BLaER1 treated with 17β-estradiol and CSF1 and Interleukin-3, amounts not matched to agents 10 nM and 100 nM (cell line): ENCODE measurements at regions not wholly inside any gene's neighbourhood (a gene's known extent, or its start where the extent isn't known, plus 50 kb on each side); places are given as distances from the start of the nearest gene placed in this dataset.

Experiments
- H3K27ac ChIP-seq, 11 experiments: shearing (Covaris generic); formaldehyde crosslinking; 2 replicates each; pipeline ENCODE4 v1.8.1; 2022
- H3K27me3 ChIP-seq, 11 experiments: shearing (Covaris generic); formaldehyde crosslinking; 2 replicates each; pipeline ENCODE4 v1.8.1; 2022
- H3K36me3 ChIP-seq, 11 experiments: shearing (Covaris generic); formaldehyde crosslinking; 2 replicates each; pipeline ENCODE4 v1.8.1; 2022
- H3K4me1 ChIP-seq, 10 experiments: shearing (Covaris generic); formaldehyde crosslinking; 2 replicates each; pipeline ENCODE4 v1.8.1; 2022
- H3K4me2 ChIP-seq, 11 experiments: shearing (Covaris generic); formaldehyde crosslinking; 2 replicates each; pipeline ENCODE4 v1.8.1; 2022
- H3K4me3 ChIP-seq, 10 experiments: shearing (Covaris generic); formaldehyde crosslinking; 2 replicates each; pipeline ENCODE4 v1.8.1; 2022
- H3K9ac ChIP-seq, 11 experiments: shearing (Covaris generic); formaldehyde crosslinking; 2 replicates each; pipeline ENCODE4 v1.8.1; 2022
- H3K9me3 ChIP-seq, 11 experiments: shearing (Covaris generic); formaldehyde crosslinking; replicated peaks in 1 of 11; 2 replicates each; pipeline ENCODE4 v1.8.1; 2022
- H4K20me1 ChIP-seq, 11 experiments: shearing (Covaris generic); formaldehyde crosslinking; 2 replicates each; pipeline ENCODE4 v1.8.1; 2022
- Cebpa-rat ChIP-seq, 11 experiments: shearing (Covaris generic); IDR thresholded peaks; 2 replicates each; pipeline ENCODE4 v1.8.1; 2022

GRCh38 chr20:22939181-22939580, 95.9 kb upstream of the SSTR4 start:
- TF ChIP-seq Cebpa-rat (IDR thresholded peaks at IDR 0.05) = no peak
- no peak overlapping the region for H3K4me2 ChIP-seq
- H3K9me3 ChIP-seq = peaks cover 0 to 19% (median 0%) of the 10 kb centered on the region in 11 experiments; a peak in 5 of 22 replicates
- no peaks in the 10 kb centered on the region for H3K36me3 ChIP-seq
- H3K27ac ChIP-seq = no peak overlapping the region
- H4K20me1 ChIP-seq = no peaks in the 10 kb centered on the region
- H3K4me3 ChIP-seq = no peak overlapping the region
- peaks cover 0 to 7% (median 0%) of the 10 kb centered on the region in 10 experiments; a peak in 2 of 20 replicates for H3K4me1 ChIP-seq
- H3K9ac ChIP-seq = no peak overlapping the region
- peaks cover 0 to 92% (median 0%) of the 10 kb centered on the region in 11 experiments; a peak in 5 of 22 replicates for H3K27me3 ChIP-seq

GRCh38 chr20:22940350-22940749, 94.8 kb upstream of the SSTR4 start:
- Histone ChIP-seq H3K36me3 (no peaks in the 10 kb centered on the region), H3K9me3 (peaks cover 0 to 19% (median 0%) of the 10 kb centered on the region in 11 experiments; a peak in 2 of 22 replicates), H3K9ac (no peak overlapping the region), H3K4me3 (no peak overlapping the region), H4K20me1 (no peaks in the 10 kb centered on the region), H3K4me1 (peaks cover 0 to 7% (median 0%) of the 10 kb centered on the region in 10 experiments; a peak in 2 of 20 replicates), H3K27me3 (peaks cover 0 to 94% (median 0%) of the 10 kb centered on the region in 11 experiments; a peak in 5 of 22 replicates), H3K4me2 (no peak overlapping the region), H3K27ac (no peak overlapping the region)
- TF ChIP-seq Cebpa-rat (IDR thresholded peaks at IDR 0.05) = no peak

GRCh38 chr20:22941550-22941949, 93.6 kb upstream of the SSTR4 start:
- Histone ChIP-seq H3K9ac (no peak overlapping the region), H3K27ac (no peak overlapping the region), H4K20me1 (no peaks in the 10 kb centered on the region), H3K27me3 (peaks cover 0 to 99% (median 0%) of the 10 kb centered on the region in 11 experiments; a peak in 5 of 22 replicates), H3K4me1 (peaks cover 0 to 7% (median 0%) of the 10 kb centered on the region in 10 experiments; a peak in 2 of 20 replicates), H3K36me3 (no peaks in the 10 kb centered on the region), H3K4me2 (peak overlapping the region in 2 of 11 experiments; percentile 26 to 33; a peak in 1 of 22 replicates), H3K4me3 (no peak overlapping the region), H3K9me3 (peaks cover 0 to 15% (median 0%) of the 10 kb centered on the region in 11 experiments; a peak in 2 of 22 replicates)
- TF ChIP-seq Cebpa-rat (IDR thresholded peaks at IDR 0.05) = no peak

- Histone ChIP-seq H3K36me3 (no peaks in the 10 kb centered on the region), H3K27ac (no peak overlapping the region), H3K4me1 (peaks cover 0 to 7% (median 0%) of the 10 kb centered on the region in 10 experiments; a peak in 2 of 20 replicates), H3K27me3 (peaks cover 0 to 99% (median 0%) of the 10 kb centered on the region in 11 experiments; a peak in 5 of 22 replicates), H3K4me3 (no peak overlapping the region), H3K4me2 (no peak overlapping the region), H3K9me3 (peaks cover 0 to 12% (median 0%) of the 10 kb centered on the region in 11 experiments; a peak in 1 of 22 replicates), H4K20me1 (no peaks in the 10 kb centered on the region), H3K9ac (no peak overlapping the region)
- TF ChIP-seq Cebpa-rat (IDR thresholded peaks at IDR 0.05) = no peak
These were observed 92.4 kb upstream of the SSTR4 start for GRCh38 chr20:22942742-22943141.

- H3K27ac ChIP-seq = no peak overlapping the region
- no peak overlapping the region for H3K9ac ChIP-seq
- peaks cover 0 to 89% (median 0%) of the 10 kb centered on the region in 11 experiments; a peak in 5 of 22 replicates for H3K27me3 ChIP-seq
- H3K4me2 ChIP-seq = no peak overlapping the region
- H4K20me1 ChIP-seq = no peaks in the 10 kb centered on the region
- no peak for TF ChIP-seq Cebpa-rat (IDR thresholded peaks at IDR 0.05)
- no peak overlapping the region for H3K4me3 ChIP-seq
- peaks cover 0 to 12% (median 0%) of the 10 kb centered on the region in 11 experiments; a peak in 1 of 22 replicates for H3K9me3 ChIP-seq
- peaks cover 0 to 7% (median 0%) of the 10 kb centered on the region in 10 experiments; a peak in 2 of 20 replicates for H3K4me1 ChIP-seq
- H3K36me3 ChIP-seq = no peaks in the 10 kb centered on the region
These were observed 91.0 kb upstream of the SSTR4 start for GRCh38 chr20:22944062-22944461.

GRCh38 chr20:22944936-22945335, 90.2 kb upstream of the SSTR4 start:
- H3K27me3 ChIP-seq = peaks cover 0 to 88% (median 0%) of the 10 kb centered on the region in 11 experiments; a peak in 4 of 22 replicates
- TF ChIP-seq Cebpa-rat (IDR thresholded peaks at IDR 0.05) = no peak
- no peak overlapping the region for H3K27ac ChIP-seq
- H3K4me1 ChIP-seq = peaks cover 0 to 7% (median 0%) of the 10 kb centered on the region in 10 experiments; a peak in 3 of 20 replicates
- H3K9me3 ChIP-seq = peaks cover 0 to 12% (median 0%) of the 10 kb centered on the region in 11 experiments; a peak in 1 of 22 replicates
- no peak overlapping the region for H3K9ac ChIP-seq
- no peaks in the 10 kb centered on the region for H3K36me3 ChIP-seq
- no peak overlapping the region for H3K4me2 ChIP-seq
- H3K4me3 ChIP-seq = no peak overlapping the region
- no peaks in the 10 kb centered on the region for H4K20me1 ChIP-seq

GRCh38 chr20:22946596-22946995, 88.5 kb upstream of the SSTR4 start:
- H3K36me3 ChIP-seq = no peaks in the 10 kb centered on the region
- TF ChIP-seq Cebpa-rat (IDR thresholded peaks at IDR 0.05) = no peak
- no peak overlapping the region for H3K4me3 ChIP-seq
- H3K27ac ChIP-seq = no peak overlapping the region
- peaks cover 0 to 12% (median 0%) of the 10 kb centered on the region in 11 experiments; a peak in 1 of 22 replicates for H3K9me3 ChIP-seq
- peaks cover 0 to 86% (median 0%) of the 10 kb centered on the region in 11 experiments; a peak in 4 of 22 replicates for H3K27me3 ChIP-seq
- H4K20me1 ChIP-seq = no peaks in the 10 kb centered on the region
- no peak overlapping the region for H3K4me2 ChIP-seq
- H3K9ac ChIP-seq = no peak overlapping the region
- peaks cover 0 to 6% (median 0%) of the 10 kb centered on the region in 10 experiments; a peak in 1 of 20 replicates for H3K4me1 ChIP-seq

- Histone ChIP-seq H3K9me3 (peaks cover 0 to 9% (median 0%) of the 10 kb centered on the region in 11 experiments; a peak in 1 of 22 replicates), H3K27me3 (peaks cover 0 to 73% (median 0%) of the 10 kb centered on the region in 11 experiments; a peak in 4 of 22 replicates), H3K9ac (no peak overlapping the region), H3K4me1 (peaks cover 0 to 6% (median 0%) of the 10 kb centered on the region in 10 experiments; a peak in 1 of 20 replicates), H3K27ac (no peak overlapping the region), H3K4me2 (peak overlapping the region in 1 of 11 experiments; percentile 1; a peak in 1 of 22 replicates), H3K36me3 (no peaks in the 10 kb centered on the region), H4K20me1 (no peaks in the 10 kb centered on the region), H3K4me3 (no peak overlapping the region)
- no peak for TF ChIP-seq Cebpa-rat (IDR thresholded peaks at IDR 0.05)
These were observed 85.6 kb upstream of the SSTR4 start for GRCh38 chr20:22949331-22950109.

- peaks cover 0 to 6% (median 0%) of the 10 kb centered on the region in 10 experiments; a peak in 1 of 20 replicates for H3K4me1 ChIP-seq
These were observed 83.1 kb upstream of the SSTR4 start for GRCh38 chr20:22951966-22952365.

More at GRCh38 chr20:22951966-22952365, 83.1 kb upstream of the SSTR4 start:
- Histone ChIP-seq H4K20me1 (no peaks in the 10 kb centered on the region), H3K27me3 (peaks cover 0 to 60% (median 0%) of the 10 kb centered on the region in 11 experiments; a peak in 4 of 22 replicates), H3K4me2 (no peak overlapping the region), H3K9me3 (0 out of 22 replicates have a peak, but pooled peaks cover 0 to 2% (median 0%) of the 10 kb centered on the region in 11 experiments), H3K36me3 (no peaks in the 10 kb centered on the region), H3K27ac (no peak overlapping the region), H3K9ac (no peak overlapping the region), H3K4me3 (no peak overlapping the region)
- no peak for TF ChIP-seq Cebpa-rat (IDR thresholded peaks at IDR 0.05)
